NCI-H345 treated with DMSO at 0.1 percent for 48 hours (cell line): ENCODE measurements at regions not wholly inside any gene's neighbourhood (a gene's known extent, or its start where the extent isn't known, plus 50 kb on each side); places are given as distances from the start of the nearest gene placed in this dataset.
"Not testable (repeated sequence)": the region's sequence is repeated elsewhere in the genome, so short reads cannot be mapped to it uniquely, and the experiment has no call there.

Experiments used
- DNase-seq: peaks from one replicate; lab custom pipeline; 2025; ENCODE audit not compliant: unreplicated experiment; lab: John Stamatoyannopoulos, UW

- no peak for DNase-seq
Observed at GRCh38 chr6:154596701-154597100, 86.2 kb upstream of the CNKSR3 start.

- DNase-seq, result no peak
Observed at GRCh38 chr6:154598399-154598798, 87.9 kb upstream of the CNKSR3 start.

GRCh38 chr6:154602296-154602695, 91.8 kb upstream of the CNKSR3 start:
- no peak for DNase-seq

- DNase-seq, result no peak
Observed at GRCh38 chr6:154602708-154603107, 92.2 kb upstream of the CNKSR3 start.

- DNase-seq, result no peak
Observed at GRCh38 chr6:154604119-154604518, 93.6 kb upstream of the CNKSR3 start.

GRCh38 chr6:154605178-154605881, 94.8 kb upstream of the CNKSR3 start:
- no peak for DNase-seq

- DNase-seq, result no peak
Observed at GRCh38 chr6:154605882-154606370, 95.4 kb upstream of the CNKSR3 start.

- no peak for DNase-seq
Observed at GRCh38 chr6:154606457-154606856, 96.0 kb upstream of the CNKSR3 start.

- no peak for DNase-seq
Observed at GRCh38 chr6:154606860-154607259, 96.4 kb upstream of the CNKSR3 start.

GRCh38 chr6:154611241-154611640, 100.8 kb upstream of the CNKSR3 start:
- no peak for DNase-seq

GRCh38 chr6:154611847-154612246, 101.4 kb upstream of the CNKSR3 start:
- DNase-seq, result no peak

- no peak for DNase-seq
Observed at GRCh38 chr6:154613137-154613676, 102.7 kb upstream of the CNKSR3 start.

- no peak for DNase-seq
Observed at GRCh38 chr6:154614101-154614500, 103.6 kb upstream of the CNKSR3 start.

- no peak for DNase-seq
Observed at GRCh38 chr6:154614641-154615040, 104.2 kb upstream of the CNKSR3 start.

GRCh38 chr6:154615483-154616025, 105.1 kb upstream of the CNKSR3 start:
- DNase-seq, result peak; percentile 72

- no peak for DNase-seq
Observed at GRCh38 chr6:154617175-154617574, 106.7 kb upstream of the CNKSR3 start.

GRCh38 chr6:154619146-154619545, 108.7 kb upstream of the CNKSR3 start:
- DNase-seq, result no peak

- no peak for DNase-seq
Observed at GRCh38 chr6:154621686-154622085, 111.2 kb upstream of the CNKSR3 start.

- DNase-seq, result no peak
Observed at GRCh38 chr6:154622618-154623336, 110.4 kb upstream of the SCAF8 start.

- DNase-seq, result no peak
Observed at GRCh38 chr6:154623391-154623790, 109.8 kb upstream of the SCAF8 start.

- DNase-seq, result no peak
Observed at GRCh38 chr6:154624038-154624599, 109.1 kb upstream of the SCAF8 start.

- not testable (repeated sequence) for DNase-seq
Observed at GRCh38 chr6:154624727-154625126, 108.5 kb upstream of the SCAF8 start.
